ENCODE measurements at regions not wholly inside any gene's neighbourhood (a gene's known extent, or its start where the extent isn't known, plus 50 kb on each side); places are given as distances from the start of the nearest gene placed in this dataset.

DNA sequence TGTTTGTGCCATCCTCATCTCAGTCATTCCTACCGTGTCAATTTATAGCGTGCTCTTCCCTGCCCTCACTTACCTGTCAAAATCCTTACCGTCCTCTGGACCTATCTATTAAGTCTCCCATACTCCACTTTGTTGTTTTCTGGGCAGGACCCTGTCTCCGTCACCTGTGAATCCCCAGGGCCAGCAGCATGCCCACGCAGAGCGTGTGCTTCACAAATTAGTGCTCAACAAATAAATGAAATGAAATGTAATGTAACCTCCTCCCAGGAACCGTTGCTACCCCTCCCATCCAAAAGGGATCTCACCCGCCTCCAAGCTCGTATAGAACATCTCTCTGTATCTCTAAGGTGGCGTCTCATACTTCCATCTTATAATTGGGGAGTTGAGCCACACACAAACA, 589.9 kb upstream of the MGMT start:
- no peak for TF ChIP-seq CTCF (IDR thresholded peaks at IDR 0.05; ENCODE audit: low read depth, low read length)
- no peak for DNase-seq (ENCODE audit: low read depth in 2 of 2)
- no peak overlapping the region for H3K4me3 ChIP-seq (replicated peaks in 1 of 2; ENCODE audit: low read depth in 2 of 2, low read length in 2 of 2)

DNA sequence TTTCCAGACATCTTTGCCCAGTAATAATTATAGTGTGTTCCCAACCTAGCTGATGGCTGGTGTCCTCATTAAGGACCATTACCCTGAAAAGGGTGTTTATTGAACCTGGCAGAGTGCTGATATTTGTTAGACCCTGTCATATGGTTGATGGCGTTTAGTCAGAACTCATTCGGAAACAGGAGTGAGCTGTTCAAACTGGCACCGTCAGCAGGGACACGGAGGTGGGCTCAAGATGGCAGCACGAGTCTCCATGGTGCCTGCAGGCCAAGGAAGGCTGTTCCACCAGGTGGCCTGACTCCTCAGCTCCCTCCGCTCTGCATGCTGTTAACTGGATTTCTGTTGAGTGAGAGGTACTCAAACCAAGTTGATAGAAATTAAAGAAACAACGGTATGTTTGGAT, 589.1 kb upstream of the MGMT start:
- no peak for DNase-seq (ENCODE audit: low read depth in 2 of 2)
- H3K4me3 ChIP-seq (replicated peaks in 1 of 2; ENCODE audit: low read depth in 2 of 2, low read length in 2 of 2) = no peak overlapping the region
- TF ChIP-seq CTCF (IDR thresholded peaks at IDR 0.05; ENCODE audit: low read depth, low read length) = no peak

GRCh38 chr10:128879030-128879429, 588.0 kb upstream of the MGMT start:
- no peak for TF ChIP-seq CTCF (IDR thresholded peaks at IDR 0.05; ENCODE audit: low read depth, low read length)
- no peak overlapping the region for H3K4me3 ChIP-seq (replicated peaks in 1 of 2; ENCODE audit: low read depth in 2 of 2, low read length in 2 of 2)
- no peak for DNase-seq (ENCODE audit: low read depth in 2 of 2)

DNA sequence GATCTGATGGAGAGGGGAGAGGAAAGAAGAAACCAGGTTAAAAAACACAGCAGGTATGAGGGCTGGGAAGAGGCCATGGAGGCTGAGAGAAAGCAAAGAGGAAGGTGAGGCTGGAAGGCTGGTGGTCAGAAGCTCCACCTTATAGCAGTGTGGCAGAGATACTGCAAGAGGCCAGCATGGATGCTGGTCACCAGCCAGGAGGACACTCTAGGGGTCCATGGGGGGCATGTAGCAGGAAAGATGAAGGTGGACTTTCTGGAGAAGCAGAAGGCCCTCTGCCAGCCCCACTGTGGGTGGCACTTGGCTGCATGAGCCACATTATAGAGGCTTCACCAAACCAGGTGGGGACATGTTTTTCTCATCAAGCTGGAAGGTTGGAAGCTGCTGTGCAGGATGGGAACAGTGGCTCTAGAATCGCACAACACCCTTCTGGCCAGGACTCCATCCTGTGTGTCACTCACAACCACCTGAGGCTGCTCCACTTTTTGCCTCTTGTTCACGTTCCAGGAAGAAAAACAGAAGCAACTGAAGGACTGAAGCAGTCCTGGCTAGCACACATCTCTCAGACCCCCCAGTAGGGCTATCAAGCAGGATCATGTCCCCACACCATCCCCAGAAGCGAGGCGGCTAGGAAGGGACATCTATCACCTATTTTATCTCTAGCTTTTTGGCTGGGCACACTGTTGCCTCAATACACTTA, 587.5 kb upstream of the MGMT start:
- no peak for DNase-seq (ENCODE audit: low read depth in 2 of 2)
- no peak for TF ChIP-seq CTCF (IDR thresholded peaks at IDR 0.05; ENCODE audit: low read depth, low read length)
- H3K4me3 ChIP-seq (replicated peaks in 1 of 2; ENCODE audit: low read depth in 2 of 2, low read length in 2 of 2) = no peak overlapping the region

- TF ChIP-seq CTCF (IDR thresholded peaks at IDR 0.05; ENCODE audit: low read depth, low read length) = no peak
- H3K4me3 ChIP-seq (replicated peaks in 1 of 2; ENCODE audit: low read depth in 2 of 2, low read length in 2 of 2) = no peak overlapping the region
- DNase-seq (ENCODE audit: low read depth in 2 of 2) = no peak
These were observed 586.8 kb upstream of the MGMT start for GRCh38 chr10:128880159-128880725.

GRCh38 chr10:128881086-128881485, 586.0 kb upstream of the MGMT start:
- H3K4me3 ChIP-seq (replicated peaks in 1 of 2; ENCODE audit: low read depth in 2 of 2, low read length in 2 of 2) = no peak overlapping the region
- no peak for TF ChIP-seq CTCF (IDR thresholded peaks at IDR 0.05; ENCODE audit: low read depth, low read length)
- no peak for DNase-seq (ENCODE audit: low read depth in 2 of 2)
